K562 (cell line): ENCODE measurements at regions not wholly inside any gene's neighbourhood (a gene's known extent, or its start where the extent isn't known, plus 50 kb on each side); places are given as distances from the start of the nearest gene placed in this dataset.

Source experiments
- ATAC-seq: fragments of 200-7000 bp; cut with Tn5 transposase; 3 replicates; pipeline ENCODE4 v1.9.1; 2020; ENCODE audit warnings: moderate library complexity
- BruUV-seq: library from RNA; stranded (reverse); fragments of 400-500 nt; replicated peaks from 2 replicates; lab custom pipeline; 2021; lab: Mats Ljungman, UMichigan
- CTCF ChIA-PET: fragments of 300-600 bp; formaldehyde crosslinking; extraction: SDS; loops from one replicate; lab custom pipeline; 2021; ENCODE audit warnings: low intra/inter-chr PET ratio; lab: Yijun Ruan, JAX
- POLR2A ChIA-PET: fragments of 300-600, 350-650 bp; sonication (Branson Sonifier 250); formaldehyde crosslinking; extraction: SDS; loops from one replicate; lab custom pipeline; 2021; ENCODE audit warnings: antibody characterized with exemption, inconsistent platforms; lab: Yijun Ruan, JAX
- DNase-seq, 4 experiments: peaks; one replicate each; pipeline versions ENCODE4 v3.0.0 to v3.0.0-alpha.2; 2011 to 2018; ENCODE audit warnings: low spot score in 3 of 4, mixed read lengths in 3 of 4; ENCODE audit errors: extremely low read depth in 1 of 4
- FAIRE-seq: peaks from 2 replicates; lab custom pipeline; 2011; peaks lifted over from hg19 to GRCh38; lab: Jason Lieb, UNC
- H2AFZ ChIP-seq: 2 replicates; pipeline ENCODE4 v1.6.0; 2011; ENCODE audit warnings: low read depth, low read length, control low read depth, inconsistent platforms
- H3K27ac ChIP-seq: fragments of 200-600 bp; 3 replicates; pipeline ENCODE4 v1.8.0; 2011; ENCODE audit warnings: low read depth, mild to moderate bottlenecking, control low read depth, inconsistent platforms, low read length, moderate library complexity, mixed read lengths; ENCODE audit errors: extremely low read depth
- H3K27me3 ChIP-seq, 2 experiments: fragments of 300-600 bp in 1 of 2; 2 replicates in 1 of 2; 3 replicates in 1 of 2; pipeline versions ENCODE4 v1.6.0 to v1.8.0; 2011; ENCODE audit warnings: inconsistent platforms in 2 of 2, low read length in 2 of 2, mild to moderate bottlenecking in 1 of 2, mixed read lengths in 1 of 2, moderate library complexity in 1 of 2; ENCODE audit not compliant: control insufficient read depth in 2 of 2, insufficient read depth in 2 of 2
- H3K36me3 ChIP-seq: fragments of 300-600 bp; 3 replicates; pipeline ENCODE4 v1.8.0; 2011; ENCODE audit warnings: mild to moderate bottlenecking, low read length, inconsistent platforms; ENCODE audit not compliant: control insufficient read depth, insufficient read depth
- H3K4me1 ChIP-seq, 2 experiments: fragments of 200-600 bp in 1 of 2; replicated peaks in 1 of 2; 2 replicates in 1 of 2; 3 replicates in 1 of 2; pipeline versions ENCODE4 v1.5.1 to v1.8.0; 2011; ENCODE audit warnings: inconsistent platforms in 2 of 2, low read length in 2 of 2, mild to moderate bottlenecking in 1 of 2, mixed read lengths in 1 of 2, moderate library complexity in 1 of 2; ENCODE audit not compliant: control insufficient read depth in 2 of 2, insufficient read depth in 2 of 2
- H3K4me2 ChIP-seq: 2 replicates; pipeline ENCODE4 v1.6.1; 2011; ENCODE audit warnings: low read length, control low read depth, inconsistent platforms, mixed read lengths; ENCODE audit not compliant: insufficient read depth
- H3K4me3 ChIP-seq: fragments of 200-600 bp; sonication (generic), shearing (Covaris generic); 2 replicates; pipeline ENCODE4 v1.5.1; 2016; ENCODE audit warnings: control low read depth, inconsistent platforms
- H3K79me2 ChIP-seq: fragments of 200-600 bp; 3 replicates; pipeline ENCODE4 v1.8.0; 2011; ENCODE audit warnings: low read length, inconsistent platforms; ENCODE audit not compliant: control insufficient read depth, insufficient read depth
- H3K9ac ChIP-seq, 2 experiments: 2 replicates each; pipeline versions ENCODE4 v1.6.0 to v1.6.1; 2011; ENCODE audit warnings: low read depth in 2 of 2, low read length in 2 of 2, control low read depth in 1 of 2, inconsistent platforms in 1 of 2, mild to moderate bottlenecking in 1 of 2, mixed read lengths in 1 of 2; ENCODE audit not compliant: insufficient read depth in 1 of 2
- H3K9me1 ChIP-seq: one replicate; pipeline ENCODE4 v1.6.0; 2011; ENCODE audit warnings: inconsistent platforms, mild to moderate bottlenecking, low read length, moderate library complexity; ENCODE audit not compliant: control insufficient read depth, insufficient read depth
- H3K9me3 ChIP-seq: replicated peaks from 2 replicates; pipeline ENCODE4 v1.5.1; 2011; ENCODE audit warnings: low read depth, low read length, inconsistent platforms; ENCODE audit not compliant: control insufficient read depth, insufficient read depth
- H4K20me1 ChIP-seq: replicated peaks from 2 replicates; pipeline ENCODE4 v1.6.1; 2011; ENCODE audit warnings: low read length, inconsistent platforms, mixed read lengths; ENCODE audit not compliant: control insufficient read depth, insufficient read depth
- ASH1L ChIP-seq: fragments of 450-650 bp; IDR thresholded peaks from 2 replicates; pipeline ENCODE4 v1.6.1; 2018; ENCODE audit warnings: borderline replicate concordance, mild to moderate bottlenecking, low read depth; ENCODE audit not compliant: partially characterized antibody
- FOXK1 ChIP-seq: sonication (generic); formaldehyde crosslinking; IDR thresholded peaks from 2 replicates; pipeline ENCODE4 v1.8.0; 2022; ENCODE audit warnings: missing genetic modification reagents, mild to moderate bottlenecking, borderline replicate concordance
- FOXM1 ChIP-seq, 2 experiments: fragments of 450-650 bp in 1 of 2; sonication (generic) in 1 of 2; formaldehyde crosslinking in 1 of 2; IDR thresholded peaks; 2 replicates each; pipeline versions ENCODE4 v1.6.1 to v1.9.0; 2017 to 2022; ENCODE audit warnings: low read depth in 2 of 2, mild to moderate bottlenecking in 2 of 2, missing genetic modification reagents in 1 of 2, moderate library complexity in 1 of 2
- GATA2 ChIP-seq: sonication (generic); formaldehyde crosslinking; IDR thresholded peaks from 2 replicates; pipeline ENCODE4 v1.4.0; 2020; ENCODE audit warnings: mild to moderate bottlenecking, missing genetic modification reagents
- GATAD2A ChIP-seq: fragments of 450-650 bp; IDR thresholded peaks from 2 replicates; pipeline ENCODE4 v1.6.1; 2017
- HLTF ChIP-seq: fragments of 450-650 bp; IDR thresholded peaks from 2 replicates; pipeline ENCODE4 v1.6.1; 2016
- MCM7 ChIP-seq, 2 experiments: fragments of 450-650 bp; IDR thresholded peaks; 2 replicates each; pipeline ENCODE4 v1.6.1; 2016 to 2018
- MTF1 ChIP-seq: fragments of 250-450 bp; sonication (Bioruptor Pico); IDR thresholded peaks from 2 replicates; pipeline ENCODE4 v1.9.0; 2021; ENCODE audit warnings: moderate library complexity, mild to moderate bottlenecking, inconsistent platforms, borderline replicate concordance
- NRF1 ChIP-seq, 2 experiments: fragments of 450-650 bp; IDR thresholded peaks in 1 of 2; conservative IDR thresholded peaks in 1 of 2; 2 replicates each; pipeline ENCODE4 v1.6.1; 2014; ENCODE audit warnings: mild to moderate bottlenecking in 2 of 2
- POLR2B ChIP-seq: fragments of 450-650 bp; IDR thresholded peaks from 2 replicates; pipeline ENCODE4 v1.6.1; 2018; ENCODE audit warnings: low read depth; ENCODE audit not compliant: partially characterized antibody
- SMARCB1 ChIP-seq: IDR thresholded peaks from 2 replicates; pipeline ENCODE4 v1.6.1; 2011; ENCODE audit warnings: improper control_type of control experiment, low read depth; ENCODE audit not compliant: insufficient read length
- STAT5A ChIP-seq: IDR thresholded peaks from 2 replicates; pipeline ENCODE4 v1.6.1; 2012; ENCODE audit warnings: low read length, inconsistent platforms, borderline replicate concordance
- TRIM28 ChIP-seq: fragments of 450-650 bp; IDR thresholded peaks from 2 replicates; pipeline ENCODE4 v1.6.1; 2017
- U2AF1 ChIP-seq: fragments of 200-400 bp; formaldehyde crosslinking; optimal IDR thresholded peaks from 2 replicates; pipeline ENCODE3; 2017; ENCODE audit warnings: mild to moderate bottlenecking, low read depth, low read length, moderate library complexity
- WGBS: fragments of 100-300 bp; shearing (Covaris generic); methylation state at CpG from one replicate; pipeline ENCODE4 v1.1.6; 2016; ENCODE audit warnings: low coverage, mixed read lengths; ENCODE audit not compliant: insufficient coverage; ENCODE audit errors: missing lambda C conversion rate; 5-methylcytosine and 5-hydroxymethylcytosine counted together
- in situ Hi-C: fragments of 300-500 bp; cut with MboI; formaldehyde crosslinking; loops from 4 replicates; pipeline ENCODE4 v1.15.0; 2018; ENCODE audit warnings: inconsistent platforms, mixed read lengths
- intact Hi-C: fragments of 100-400 bp; cut with micrococcal nuclease; formaldehyde crosslinking; loops from 2 replicates; pipeline ENCODE4 v1.14.2; 2022
- TF ChIP-seq, protein P1 (sequence below): sonication (generic); formaldehyde crosslinking; IDR thresholded peaks from 2 replicates; pipeline ENCODE4 v1.8.1; 2023; ENCODE audit warnings: mild to moderate bottlenecking, missing genetic modification reagents
- TF ChIP-seq, protein P2 (sequence below): fragments of 200-800 bp; sonication (Bioruptor generic); IDR thresholded peaks from 2 replicates; pipeline ENCODE4 v1.6.1; 2017; ENCODE audit warnings: missing genetic modification characterization, missing compliant biosample characterization
- TF ChIP-seq, protein P3 (sequence below): conservative IDR thresholded peaks from 2 replicates; pipeline ENCODE4 v1.6.1; 2011; ENCODE audit warnings: low read depth, mild to moderate bottlenecking, low read length; ENCODE audit not compliant: control insufficient read depth
- TF ChIP-seq, protein P4 (sequence below): fragments of 450-650 bp; formaldehyde crosslinking; IDR thresholded peaks from 2 replicates; pipeline ENCODE4 v1.4.0; 2022; ENCODE audit warnings: missing genetic modification characterization

DNA sequence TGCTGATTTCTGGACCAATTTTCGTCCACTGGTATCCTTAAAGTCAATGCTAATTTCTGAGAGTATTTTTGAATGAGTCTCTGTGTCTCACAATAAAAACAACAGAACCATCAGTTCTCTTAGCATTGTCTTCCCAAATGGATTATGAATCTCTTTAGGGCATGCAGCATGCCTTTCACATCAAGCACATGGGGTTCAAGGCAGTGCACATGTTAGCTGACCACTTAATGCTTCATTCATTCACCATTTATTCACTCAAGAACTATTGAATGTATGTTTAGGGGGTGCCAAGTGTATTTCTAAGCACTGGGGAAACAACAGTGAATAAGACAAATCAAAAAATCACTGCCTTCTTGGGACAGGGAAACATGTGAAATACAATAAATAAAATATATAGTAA, 126.7 kb upstream of the SLC44A3 start:
- BruUV-seq: no TSS peak
- 0% methylated on average over 1 of the region's 1 CpG for WGBS
- Histone ChIP-seq H2AFZ (no peak overlapping the region), H4K20me1 (no peaks in the 10 kb centered on the region), H3K27me3 (0 out of 5 replicates have a peak, but pooled peaks cover 0 to 2% of the 10 kb centered on the region in 2 experiments), H3K9ac (no peak overlapping the region), H3K4me3 (no peak overlapping the region), H3K9me3 (no peaks in the 10 kb centered on the region), H3K4me1 (no peaks in the 10 kb centered on the region), H3K79me2 (no peaks in the 10 kb centered on the region), H3K36me3 (no peaks in the 10 kb centered on the region), H3K9me1 (no peaks in the 10 kb centered on the region), H3K27ac (no peak overlapping the region), H3K4me2 (no peak overlapping the region)
- CTCF ChIA-PET: no interaction called here
- TF ChIP-seq MTF1 (CRISPR knock-in tag) (no peak), FOXM1 (IDR thresholded peaks at IDR 0.05; ENCODE audit: low read depth) (no peak), FOXM1 (CRISPR knock-in tag; IDR thresholded peaks at IDR 0.05; ENCODE audit: low read depth) (no peak), MCM7 (IDR thresholded peaks at IDR 0.05) (no peak), ASH1L (no peak), GATAD2A (no peak), POLR2B (no peak), GATA2 (no peak), FOXK1 (CRISPR knock-in tag) (no peak), TRIM28 (no peak), STAT5A (no peak), U2AF1 (no peak), NRF1 (conservative IDR thresholded peaks at IDR 0.05 in 1 of 2, IDR thresholded peaks at IDR 0.05 in 1 of 2) (no peak), HLTF (no peak), SMARCB1 (no peak)
- TF ChIP-seq, protein P1, sequence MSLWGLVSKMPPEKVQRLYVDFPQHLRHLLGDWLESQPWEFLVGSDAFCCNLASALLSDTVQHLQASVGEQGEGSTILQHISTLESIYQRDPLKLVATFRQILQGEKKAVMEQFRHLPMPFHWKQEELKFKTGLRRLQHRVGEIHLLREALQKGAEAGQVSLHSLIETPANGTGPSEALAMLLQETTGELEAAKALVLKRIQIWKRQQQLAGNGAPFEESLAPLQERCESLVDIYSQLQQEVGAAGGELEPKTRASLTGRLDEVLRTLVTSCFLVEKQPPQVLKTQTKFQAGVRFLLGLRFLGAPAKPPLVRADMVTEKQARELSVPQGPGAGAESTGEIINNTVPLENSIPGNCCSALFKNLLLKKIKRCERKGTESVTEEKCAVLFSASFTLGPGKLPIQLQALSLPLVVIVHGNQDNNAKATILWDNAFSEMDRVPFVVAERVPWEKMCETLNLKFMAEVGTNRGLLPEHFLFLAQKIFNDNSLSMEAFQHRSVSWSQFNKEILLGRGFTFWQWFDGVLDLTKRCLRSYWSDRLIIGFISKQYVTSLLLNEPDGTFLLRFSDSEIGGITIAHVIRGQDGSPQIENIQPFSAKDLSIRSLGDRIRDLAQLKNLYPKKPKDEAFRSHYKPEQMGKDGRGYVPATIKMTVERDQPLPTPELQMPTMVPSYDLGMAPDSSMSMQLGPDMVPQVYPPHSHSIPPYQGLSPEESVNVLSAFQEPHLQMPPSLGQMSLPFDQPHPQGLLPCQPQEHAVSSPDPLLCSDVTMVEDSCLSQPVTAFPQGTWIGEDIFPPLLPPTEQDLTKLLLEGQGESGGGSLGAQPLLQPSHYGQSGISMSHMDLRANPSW: no peak
- TF ChIP-seq, protein P2, sequence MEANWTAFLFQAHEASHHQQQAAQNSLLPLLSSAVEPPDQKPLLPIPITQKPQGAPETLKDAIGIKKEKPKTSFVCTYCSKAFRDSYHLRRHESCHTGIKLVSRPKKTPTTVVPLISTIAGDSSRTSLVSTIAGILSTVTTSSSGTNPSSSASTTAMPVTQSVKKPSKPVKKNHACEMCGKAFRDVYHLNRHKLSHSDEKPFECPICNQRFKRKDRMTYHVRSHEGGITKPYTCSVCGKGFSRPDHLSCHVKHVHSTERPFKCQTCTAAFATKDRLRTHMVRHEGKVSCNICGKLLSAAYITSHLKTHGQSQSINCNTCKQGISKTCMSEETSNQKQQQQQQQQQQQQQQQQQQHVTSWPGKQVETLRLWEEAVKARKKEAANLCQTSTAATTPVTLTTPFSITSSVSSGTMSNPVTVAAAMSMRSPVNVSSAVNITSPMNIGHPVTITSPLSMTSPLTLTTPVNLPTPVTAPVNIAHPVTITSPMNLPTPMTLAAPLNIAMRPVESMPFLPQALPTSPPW: no peak
- TF ChIP-seq, protein P3, sequence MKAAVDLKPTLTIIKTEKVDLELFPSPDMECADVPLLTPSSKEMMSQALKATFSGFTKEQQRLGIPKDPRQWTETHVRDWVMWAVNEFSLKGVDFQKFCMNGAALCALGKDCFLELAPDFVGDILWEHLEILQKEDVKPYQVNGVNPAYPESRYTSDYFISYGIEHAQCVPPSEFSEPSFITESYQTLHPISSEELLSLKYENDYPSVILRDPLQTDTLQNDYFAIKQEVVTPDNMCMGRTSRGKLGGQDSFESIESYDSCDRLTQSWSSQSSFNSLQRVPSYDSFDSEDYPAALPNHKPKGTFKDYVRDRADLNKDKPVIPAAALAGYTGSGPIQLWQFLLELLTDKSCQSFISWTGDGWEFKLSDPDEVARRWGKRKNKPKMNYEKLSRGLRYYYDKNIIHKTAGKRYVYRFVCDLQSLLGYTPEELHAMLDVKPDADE: no peak
- TF ChIP-seq, protein P4, sequence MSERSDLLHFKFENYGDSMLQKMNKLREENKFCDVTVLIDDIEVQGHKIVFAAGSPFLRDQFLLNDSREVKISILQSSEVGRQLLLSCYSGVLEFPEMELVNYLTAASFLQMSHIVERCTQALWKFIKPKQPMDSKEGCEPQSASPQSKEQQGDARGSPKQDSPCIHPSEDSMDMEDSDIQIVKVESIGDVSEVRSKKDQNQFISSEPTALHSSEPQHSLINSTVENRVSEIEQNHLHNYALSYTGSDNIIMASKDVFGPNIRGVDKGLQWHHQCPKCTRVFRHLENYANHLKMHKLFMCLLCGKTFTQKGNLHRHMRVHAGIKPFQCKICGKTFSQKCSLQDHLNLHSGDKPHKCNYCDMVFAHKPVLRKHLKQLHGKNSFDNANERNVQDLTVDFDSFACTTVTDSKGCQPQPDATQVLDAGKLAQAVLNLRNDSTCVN (CRISPR knock-in tag): no peak
- POLR2A ChIA-PET: no interaction called here
- ATAC-seq: no peak
- FAIRE-seq: no peak
- intact Hi-C loops: no loop called here
- in situ Hi-C loops: no loop called here
- DNase-seq: no peak
